GM12892 (cell line): ENCODE measurements at regions not wholly inside any gene's neighbourhood (a gene's known extent, or its start where the extent isn't known, plus 50 kb on each side); places are given as distances from the start of the nearest gene placed in this dataset.

ENCODE experiments used
- DNase-seq: peaks from one replicate; pipeline ENCODE4 v3.0.0; 2011; ENCODE audit not compliant: insufficient read length
- FAIRE-seq: peaks from 2 replicates; lab custom pipeline; 2011; peaks lifted over from hg19 to GRCh38; lab: Jason Lieb, UNC
- POLR2A ChIP-seq: IDR thresholded peaks from 2 replicates; pipeline ENCODE4 v1.6.1; 2011; ENCODE audit warnings: low read depth, low read length, control low read depth
- POLR2AphosphoS5 ChIP-seq: IDR thresholded peaks from 2 replicates; pipeline ENCODE4 v1.6.1; 2011; ENCODE audit warnings: low read depth, low read length, control low read depth
- TAF1 ChIP-seq: IDR thresholded peaks from 2 replicates; pipeline ENCODE4 v1.6.1; 2011; ENCODE audit warnings: low read depth, mild to moderate bottlenecking, control low read depth, low read length, borderline replicate concordance

DNA sequence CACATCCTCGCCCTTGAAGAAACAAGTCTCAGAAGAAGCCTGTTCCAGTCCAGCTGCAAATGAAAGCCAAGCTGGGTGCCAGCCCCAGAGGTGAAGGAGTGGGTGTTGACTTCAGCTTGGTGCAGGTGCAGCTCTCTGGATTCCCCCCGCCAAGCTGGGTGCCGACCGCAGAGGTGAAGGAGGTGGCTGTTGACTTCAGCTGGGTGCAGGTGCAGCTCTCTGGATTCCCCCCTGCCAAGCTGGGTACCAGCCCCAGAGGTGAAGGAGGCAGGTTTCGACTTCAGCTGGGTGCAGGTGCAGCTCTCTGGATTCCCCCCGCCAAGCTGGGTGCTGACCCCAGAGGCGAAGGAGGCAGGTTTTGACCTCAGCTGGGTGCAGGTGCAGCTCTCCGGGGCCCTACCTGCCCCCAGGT lies 1234.0 kb downstream of the TBC1D22A start:
- FAIRE-seq, result no peak
- DNase-seq, result no peak
- TF ChIP-seq POLR2AphosphoS5 (no peak), TAF1 (no peak), POLR2A (no peak)

GRCh38 chr22:47995718-47996117 lies 1233.3 kb downstream of the TBC1D22A start:
- TF ChIP-seq POLR2AphosphoS5 (no peak), POLR2A (no peak), TAF1 (no peak)
- DNase-seq, result no peak
- no peak for FAIRE-seq

GRCh38 chr22:47995264-47995627 lies 1232.8 kb downstream of the TBC1D22A start:
- DNase-seq (no peak), FAIRE-seq (no peak)

DNA sequence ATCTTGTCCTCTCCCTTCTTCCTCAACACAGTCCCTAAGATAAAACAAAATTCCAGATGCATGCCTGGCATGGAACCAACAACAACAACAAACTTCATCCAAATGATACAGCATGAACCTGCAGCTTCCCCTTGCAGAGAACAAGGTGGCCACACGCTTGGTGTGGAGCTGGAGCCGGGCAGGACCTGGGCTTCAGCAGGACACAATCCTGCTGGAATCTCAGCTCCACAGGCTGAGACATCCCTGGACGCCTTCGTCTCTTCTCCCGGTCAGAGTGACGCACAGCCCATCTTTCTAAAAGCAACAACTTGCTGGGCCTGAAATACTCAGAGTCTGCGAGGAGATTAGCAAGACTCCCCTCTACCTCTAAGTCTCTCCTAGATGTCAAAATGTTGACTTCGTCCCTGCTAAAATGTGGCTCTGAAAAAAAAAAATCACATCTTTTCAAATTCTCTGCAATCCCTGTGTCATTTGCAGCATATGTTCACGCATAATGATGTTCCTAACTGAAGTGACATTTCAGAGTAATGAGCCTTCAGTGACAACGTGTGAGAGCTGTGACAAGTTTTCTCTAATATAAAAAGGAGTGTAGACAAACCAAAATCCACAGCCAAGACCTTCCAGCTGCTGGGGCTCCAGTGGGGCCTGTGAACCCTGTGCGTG lies 1232.3 kb downstream of the TBC1D22A start:
- DNase-seq, result no peak
- no peak for FAIRE-seq
- TF ChIP-seq POLR2A, result no peak
- TF ChIP-seq TAF1, result no peak
- no peak for TF ChIP-seq POLR2AphosphoS5

More at GRCh38 chr22:47995264-47995627, 1232.8 kb downstream of the TBC1D22A start:
- no peak for TF ChIP-seq POLR2AphosphoS5
- no peak for TF ChIP-seq POLR2A
- TF ChIP-seq TAF1, result no peak

DNA sequence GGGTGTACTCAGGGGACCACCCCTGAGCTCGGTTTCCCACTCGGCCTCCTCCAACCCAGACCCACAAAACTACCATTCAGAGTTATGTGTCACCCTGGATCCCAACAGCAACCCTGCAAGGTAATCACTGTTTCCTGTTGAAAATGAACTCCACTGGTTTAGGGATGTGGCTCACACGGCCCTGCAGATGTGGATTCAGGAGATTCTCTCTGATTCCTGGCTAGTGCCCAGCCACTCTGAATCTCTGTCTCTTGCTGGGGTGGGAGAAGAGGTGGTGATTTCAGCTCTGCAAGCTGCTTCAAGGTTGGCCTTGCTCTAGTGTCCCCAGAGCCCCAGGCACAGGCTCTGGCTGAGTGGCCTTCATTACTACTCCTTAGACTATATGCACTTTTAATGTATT lies 1231.6 kb downstream of the TBC1D22A start:
- DNase-seq (no peak), FAIRE-seq (no peak)
- TF ChIP-seq POLR2AphosphoS5 (no peak), TAF1 (no peak), POLR2A (no peak)

DNA sequence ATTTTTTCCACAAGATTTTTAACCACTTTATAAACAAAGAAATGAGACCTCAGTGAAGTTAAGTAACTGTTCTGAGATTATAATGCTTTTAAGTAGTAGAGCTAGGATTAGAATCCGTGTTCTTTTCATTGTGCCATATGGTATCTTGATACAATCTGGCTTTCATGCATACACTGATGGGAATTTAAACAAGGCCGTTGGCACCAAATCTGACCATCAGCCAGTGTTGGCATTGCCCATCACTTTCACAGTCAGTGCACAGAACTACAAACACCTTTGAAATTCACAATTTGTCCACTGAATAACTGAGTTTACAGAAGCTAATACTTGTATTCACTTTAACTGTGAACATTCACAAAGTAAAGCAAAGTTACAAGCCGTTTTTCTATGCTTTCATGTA lies 1228.0 kb downstream of the TBC1D22A start:
- TF ChIP-seq POLR2A, result no peak
- no peak for TF ChIP-seq POLR2AphosphoS5
- no peak for TF ChIP-seq TAF1
- DNase-seq (no peak), FAIRE-seq (no peak)

GRCh38 chr22:47987885-47988515 lies 1225.5 kb downstream of the TBC1D22A start:
- TF ChIP-seq TAF1, result no peak
- no peak for TF ChIP-seq POLR2A
- TF ChIP-seq POLR2AphosphoS5, result no peak
- FAIRE-seq (no peak), DNase-seq (no peak)

DNA sequence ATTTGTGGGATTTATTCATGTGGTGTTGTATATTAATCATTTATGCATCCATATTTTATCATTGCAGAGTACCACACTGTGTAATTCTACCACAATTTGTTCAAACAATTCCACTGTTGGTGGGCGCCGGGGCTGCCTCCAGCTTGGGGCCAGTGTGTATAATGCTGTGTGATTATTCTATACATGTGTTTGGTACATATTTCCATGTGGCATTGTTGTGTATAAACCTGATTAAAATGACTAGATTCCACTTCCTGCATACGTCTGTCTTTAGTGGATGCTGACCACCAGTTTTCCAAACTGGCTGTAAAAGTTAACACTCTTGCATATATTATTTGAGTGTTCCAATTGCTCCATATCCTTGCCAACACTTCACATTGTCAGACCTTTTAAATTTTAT lies 1213.8 kb downstream of the TBC1D22A start:
- DNase-seq (no peak), FAIRE-seq (no peak)
- TF ChIP-seq POLR2AphosphoS5, result no peak
- TF ChIP-seq TAF1, result no peak
- no peak for TF ChIP-seq POLR2A

GRCh38 chr22:47967831-47968230 lies 1205.4 kb downstream of the TBC1D22A start:
- TF ChIP-seq POLR2AphosphoS5 (no peak), TAF1 (no peak)

GRCh38 chr22:47966316-47966715 lies 1203.9 kb downstream of the TBC1D22A start:
- DNase-seq (no peak), FAIRE-seq (no peak)
- TF ChIP-seq POLR2A (no peak), POLR2AphosphoS5 (no peak), TAF1 (no peak)

More at GRCh38 chr22:47967831-47968230, 1205.4 kb downstream of the TBC1D22A start:
- DNase-seq (no peak), FAIRE-seq (no peak)

DNA sequence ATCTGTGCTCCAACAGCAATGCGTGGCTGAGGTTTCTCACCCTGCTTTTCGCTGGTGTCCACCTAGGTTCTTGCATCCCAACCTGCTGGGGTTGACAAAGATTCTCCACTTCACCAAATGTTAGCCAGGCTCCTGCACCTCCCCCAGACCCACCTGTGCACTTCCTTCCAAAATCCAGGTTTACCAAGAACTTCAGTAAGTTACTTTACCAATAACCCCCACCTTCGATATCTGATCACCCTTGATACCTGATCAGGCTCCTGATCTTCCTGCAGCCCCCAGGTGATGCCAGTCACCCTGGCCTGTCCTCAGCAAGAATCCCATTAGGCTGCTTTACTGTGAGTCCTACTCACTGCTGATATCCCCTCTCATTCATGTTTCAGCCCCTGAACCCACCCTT lies 1203.4 kb downstream of the TBC1D22A start:
- TF ChIP-seq POLR2AphosphoS5, result no peak
- TF ChIP-seq POLR2A, result no peak
- TF ChIP-seq TAF1, result no peak
- DNase-seq, result no peak
- FAIRE-seq, result no peak

DNA sequence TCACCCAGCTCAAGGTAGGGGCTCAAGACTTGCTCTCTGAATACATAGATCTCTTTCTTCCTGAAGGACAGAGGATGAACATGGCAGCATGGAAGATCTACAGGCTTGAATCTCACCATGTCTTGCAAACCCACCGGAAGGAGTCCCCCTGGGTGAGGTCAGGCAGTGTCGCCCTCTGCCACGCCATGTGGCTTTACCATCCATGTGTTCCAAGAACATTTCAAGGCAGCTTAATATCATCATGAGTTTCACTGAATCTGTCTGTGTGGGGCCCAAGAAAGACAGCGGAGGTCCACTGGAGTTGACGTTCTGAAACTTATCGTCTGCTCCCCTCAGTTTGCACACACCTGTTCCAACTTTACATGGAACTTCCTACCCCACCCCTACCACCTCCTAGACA lies 1202.6 kb downstream of the TBC1D22A start:
- no peak for DNase-seq
- TF ChIP-seq TAF1 (no peak), POLR2AphosphoS5 (no peak), POLR2A (no peak)
- FAIRE-seq, result no peak
